IMR-90 (cell line): ENCODE measurements at regions not wholly inside any gene's neighbourhood (a gene's known extent, or its start where the extent isn't known, plus 50 kb on each side); places are given as distances from the start of the nearest gene placed in this dataset.

Experiments
- ATAC-seq: fragments of 200-7000 bp; cut with Tn5 transposase; 2 replicates; pipeline ENCODE4 v1.9.1; 2020; ENCODE audit warnings: low read depth, mild to moderate bottlenecking, moderate library complexity
- BruUV-seq: library from RNA; stranded (reverse); fragments of 400-500 nt; replicated peaks from 2 replicates; lab custom pipeline; 2021; lab: Mats Ljungman, UMichigan
- CTCF ChIA-PET: fragments of 300-600 bp; formaldehyde crosslinking; extraction: SDS; loops from one replicate; lab custom pipeline; 2021; ENCODE audit warnings: antibody characterized with exemption; lab: Yijun Ruan, JAX
- POLR2A ChIA-PET: fragments of 300-600 bp; sonication (Branson Sonifier 250); formaldehyde crosslinking; loops from one replicate; lab custom pipeline; 2022; ENCODE audit warnings: antibody characterized with exemption; ENCODE audit not compliant: unreplicated experiment; lab: Charles Lee
- DNase-seq: peaks from one replicate; pipeline ENCODE4 v3.0.0; 2013
- H2AFZ ChIP-seq: replicated peaks from 2 replicates; pipeline ENCODE3; 2013; ENCODE audit warnings: low read length, mild to moderate bottlenecking; ENCODE audit not compliant: poor library complexity
- H2AK5ac ChIP-seq: 2 replicates; pipeline ENCODE4 v1.6.1; 2013; ENCODE audit warnings: low read depth, low read length, inconsistent platforms
- H2AK9ac ChIP-seq: replicated peaks from 2 replicates; pipeline ENCODE3; 2013; ENCODE audit warnings: mild to moderate bottlenecking, low read depth, low read length, moderate library complexity; ENCODE audit not compliant: poor library complexity
- H2BK120ac ChIP-seq: 2 replicates; pipeline ENCODE4 v1.6.1; 2013; ENCODE audit warnings: low read depth, low read length, inconsistent platforms
- H2BK15ac ChIP-seq: 3 replicates; pipeline ENCODE4 v1.6.1; 2013; ENCODE audit warnings: low read depth, low read length, inconsistent platforms
- H2BK20ac ChIP-seq: 2 replicates; pipeline ENCODE4 v1.6.1; 2013; ENCODE audit warnings: low read depth, mild to moderate bottlenecking, inconsistent platforms, low read length, moderate library complexity
- H2BK5ac ChIP-seq: 2 replicates; pipeline ENCODE4 v1.6.1; 2013; ENCODE audit warnings: mild to moderate bottlenecking, low read depth, low read length, inconsistent platforms; ENCODE audit not compliant: poor library complexity, severe bottlenecking
- H3K14ac ChIP-seq: replicated peaks from 2 replicates; pipeline ENCODE4 v1.6.1; 2013; ENCODE audit warnings: low read depth, low read length, inconsistent platforms
- H3K18ac ChIP-seq: 2 replicates; pipeline ENCODE4 v1.6.1; 2013; ENCODE audit warnings: low read depth, low read length, control low read depth
- H3K23ac ChIP-seq: 2 replicates; pipeline ENCODE4 v1.6.1; 2013; ENCODE audit warnings: low read depth, low read length, inconsistent platforms
- H3K27ac ChIP-seq: 2 replicates; pipeline ENCODE4 v1.5.1; 2013; ENCODE audit warnings: mild to moderate bottlenecking, control low read depth, low read length; ENCODE audit not compliant: insufficient read depth
- H3K27me3 ChIP-seq: 2 replicates; pipeline ENCODE4 v1.6.1; 2013; ENCODE audit warnings: low read length; ENCODE audit not compliant: control insufficient read depth, insufficient read depth
- H3K36me3 ChIP-seq: 2 replicates; pipeline ENCODE4 v1.6.1; 2013; ENCODE audit warnings: low read length, mixed read lengths; ENCODE audit not compliant: control insufficient read depth, insufficient read depth
- H3K4ac ChIP-seq: 2 replicates; pipeline ENCODE4 v1.6.1; 2013; ENCODE audit warnings: low read depth, low read length, inconsistent platforms
- H3K4me1 ChIP-seq: 2 replicates; pipeline ENCODE4 v1.6.1; 2013; ENCODE audit warnings: low read length, mixed read lengths; ENCODE audit not compliant: control insufficient read depth, insufficient read depth
- H3K4me2 ChIP-seq: 2 replicates; pipeline ENCODE4 v1.6.1; 2013; ENCODE audit warnings: low read depth, mild to moderate bottlenecking, control low read depth, low read length, moderate library complexity
- H3K4me3 ChIP-seq: 2 replicates; pipeline ENCODE4 v1.5.1; 2013; ENCODE audit warnings: low read depth, mild to moderate bottlenecking, control low read depth, low read length, moderate library complexity; ENCODE audit not compliant: insufficient read depth
- H3K56ac ChIP-seq: 2 replicates; pipeline ENCODE4 v1.6.1; 2013; ENCODE audit warnings: low read length, inconsistent platforms; ENCODE audit not compliant: insufficient read depth; ENCODE audit errors: extremely low read depth
- H3K79me1 ChIP-seq, 2 experiments: 2 replicates each; pipeline ENCODE4 v1.6.1; 2013; ENCODE audit warnings: low read length in 2 of 2, inconsistent platforms in 1 of 2, low read depth in 1 of 2
- H3K9ac ChIP-seq: 2 replicates; pipeline ENCODE4 v1.6.1; 2013; ENCODE audit warnings: low read depth, low read length, control low read depth
- H3K9me1 ChIP-seq: 2 replicates; pipeline ENCODE4 v1.6.1; 2013; ENCODE audit warnings: low read length, inconsistent platforms; ENCODE audit not compliant: insufficient read depth
- H3K9me3 ChIP-seq: 2 replicates; pipeline ENCODE4 v1.6.1; 2013; ENCODE audit warnings: low read length; ENCODE audit not compliant: control insufficient read depth, insufficient read depth
- H4K20me1 ChIP-seq: 2 replicates; pipeline ENCODE4 v1.6.1; 2013; ENCODE audit warnings: low read length, inconsistent platforms; ENCODE audit not compliant: insufficient read depth
- H4K5ac ChIP-seq: 2 replicates; pipeline ENCODE4 v1.6.1; 2013; ENCODE audit warnings: mild to moderate bottlenecking, low read depth, low read length, control low read depth
- H4K8ac ChIP-seq, 2 experiments: 2 replicates each; pipeline ENCODE4 v1.6.1; 2013; ENCODE audit warnings: low read depth in 2 of 2, low read length in 2 of 2, control low read depth in 1 of 2, inconsistent platforms in 1 of 2
- H4K91ac ChIP-seq: 2 replicates; pipeline ENCODE4 v1.6.1; 2013; ENCODE audit warnings: low read depth, low read length, inconsistent platforms; ENCODE audit not compliant: insufficient read depth
- CHD1 ChIP-seq: IDR thresholded peaks from 2 replicates; pipeline ENCODE4 v1.6.1; 2012; ENCODE audit warnings: low read depth, low read length, improper control_type of control experiment
- MAFK ChIP-seq: IDR thresholded peaks from 2 replicates; pipeline ENCODE4 v1.6.1; 2012; ENCODE audit warnings: low read depth, low read length, improper control_type of control experiment
- RAD21 ChIP-seq: IDR thresholded peaks from 2 replicates; pipeline ENCODE4 v1.6.1; 2012; ENCODE audit warnings: low read length, improper control_type of control experiment
- RCOR1 ChIP-seq: IDR thresholded peaks from 2 replicates; pipeline ENCODE4 v1.6.1; 2012; ENCODE audit warnings: mild to moderate bottlenecking, low read length, improper control_type of control experiment; ENCODE audit not compliant: insufficient replicate concordance
- RFX5 ChIP-seq: IDR thresholded peaks from 2 replicates; pipeline ENCODE4 v1.8.0; 2012; ENCODE audit warnings: low read depth, mild to moderate bottlenecking, low read length, moderate library complexity
- SMC3 ChIP-seq: fragments of 150-350 bp; IDR thresholded peaks from 2 replicates; pipeline ENCODE4 v1.6.1; 2016; ENCODE audit warnings: low read depth, mild to moderate bottlenecking, antibody characterized with exemption, low read length, moderate library complexity
- WGBS, 2 experiments: methylation state at CpG; one replicate each; pipeline versions ENCODE4 v1.1.5 to v1.1.7; 2013; ENCODE audit warnings: missing lambda C conversion rate in 2 of 2; ENCODE audit not compliant: insufficient read length in 1 of 2; ENCODE audit errors: extremely low coverage in 2 of 2; 5-methylcytosine and 5-hydroxymethylcytosine counted together
- dilution Hi-C: fragments of 300-500 bp; cut with HindIII; formaldehyde crosslinking; loops from one replicate; pipeline ENCODE4 v1.14.3; 2018; ENCODE audit warnings: low sequenced_read_pairs; ENCODE audit not compliant: unreplicated experiment
- in situ Hi-C: fragments of 300-500 bp; cut with MboI; formaldehyde crosslinking; loops from 3 replicates; pipeline ENCODE4 v1.14.3; 2019; ENCODE audit warnings: low sequenced_read_pairs, inconsistent platforms, mixed read lengths
- intact Hi-C: fragments of 100-400 bp; cut with micrococcal nuclease; formaldehyde crosslinking; loops from 2 replicates; pipeline ENCODE4 v1.10.0; 2022
- TF ChIP-seq, protein P1 (sequence below): conservative IDR thresholded peaks from 2 replicates; pipeline ENCODE4 v1.5.1; 2012; ENCODE audit warnings: mild to moderate bottlenecking, low read depth, low read length, improper control_type of control experiment

DNA sequence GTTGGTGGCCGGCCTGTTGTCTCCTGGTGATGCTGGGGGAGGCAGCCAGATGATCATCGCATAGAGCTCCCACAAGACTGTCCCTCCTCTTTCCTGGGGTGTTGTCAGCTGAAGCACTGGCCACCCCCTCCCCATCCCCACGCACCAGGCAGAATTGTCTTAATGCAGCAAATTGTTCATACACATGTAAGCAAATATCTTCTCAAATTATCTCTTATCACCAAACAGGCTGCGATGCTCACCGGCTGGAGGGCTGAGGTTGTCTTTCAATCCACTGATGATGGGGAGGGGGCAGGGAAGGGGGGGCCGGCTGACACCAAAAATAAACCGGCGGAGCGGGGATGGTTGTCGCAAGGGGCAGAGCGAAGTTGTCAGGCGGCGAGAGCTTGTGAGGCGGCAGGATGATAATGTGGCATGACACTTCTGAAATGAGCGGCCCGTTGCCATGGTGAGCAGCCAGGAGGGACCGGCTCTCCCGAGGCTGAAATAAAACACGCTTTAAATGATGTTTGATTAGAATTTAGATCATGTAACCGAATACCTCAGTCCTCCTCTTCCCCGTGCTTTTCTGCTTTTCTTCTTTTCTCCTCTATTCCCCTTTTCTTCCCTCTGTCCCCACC lies 59.8 kb downstream of the MRM1 start:
- H3K9ac ChIP-seq, result no peak overlapping the region
- ChIA-PET POLR2A (no interaction called here), CTCF (no interaction called here)
- no peak for DNase-seq
- BruUV-seq, result no TSS peak
- in situ Hi-C loops, result no loop called here
- peaks cover 66% of the 10 kb centered on the region for H3K27me3 ChIP-seq
- no peak overlapping the region for H2AFZ ChIP-seq
- H3K27ac ChIP-seq, result no peak overlapping the region
- H3K4ac ChIP-seq, result no peak overlapping the region
- H3K18ac ChIP-seq, result no peak overlapping the region
- 3% methylated on average over 6 of the region's 21 CpGs; no CpG with 5 or more reads in 1 of the 2 experiments for WGBS, 2 experiments
- no peak overlapping the region for H3K4me3 ChIP-seq
- H3K79me1 ChIP-seq, result no peaks in the 10 kb centered on the region
- H3K23ac ChIP-seq, result no peak overlapping the region
- no peak overlapping the region for H2AK5ac ChIP-seq
- no peak overlapping the region for H4K91ac ChIP-seq
- H4K20me1 ChIP-seq, result no peaks in the 10 kb centered on the region; the same call in 1 of the 2 replicates
- H2BK20ac ChIP-seq, result no peak overlapping the region
- TF ChIP-seq RFX5 (no peak), CHD1 (no peak), MAFK (no peak), SMC3 (no peak), RAD21 (no peak), RCOR1 (no peak)
- TF ChIP-seq, protein P1, sequence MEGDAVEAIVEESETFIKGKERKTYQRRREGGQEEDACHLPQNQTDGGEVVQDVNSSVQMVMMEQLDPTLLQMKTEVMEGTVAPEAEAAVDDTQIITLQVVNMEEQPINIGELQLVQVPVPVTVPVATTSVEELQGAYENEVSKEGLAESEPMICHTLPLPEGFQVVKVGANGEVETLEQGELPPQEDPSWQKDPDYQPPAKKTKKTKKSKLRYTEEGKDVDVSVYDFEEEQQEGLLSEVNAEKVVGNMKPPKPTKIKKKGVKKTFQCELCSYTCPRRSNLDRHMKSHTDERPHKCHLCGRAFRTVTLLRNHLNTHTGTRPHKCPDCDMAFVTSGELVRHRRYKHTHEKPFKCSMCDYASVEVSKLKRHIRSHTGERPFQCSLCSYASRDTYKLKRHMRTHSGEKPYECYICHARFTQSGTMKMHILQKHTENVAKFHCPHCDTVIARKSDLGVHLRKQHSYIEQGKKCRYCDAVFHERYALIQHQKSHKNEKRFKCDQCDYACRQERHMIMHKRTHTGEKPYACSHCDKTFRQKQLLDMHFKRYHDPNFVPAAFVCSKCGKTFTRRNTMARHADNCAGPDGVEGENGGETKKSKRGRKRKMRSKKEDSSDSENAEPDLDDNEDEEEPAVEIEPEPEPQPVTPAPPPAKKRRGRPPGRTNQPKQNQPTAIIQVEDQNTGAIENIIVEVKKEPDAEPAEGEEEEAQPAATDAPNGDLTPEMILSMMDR, result no peak
- no peak for ATAC-seq
- H3K4me2 ChIP-seq, result no peak overlapping the region
- H3K4me1 ChIP-seq, result no peaks in the 10 kb centered on the region
- H2BK120ac ChIP-seq, result no peak overlapping the region
- no peak overlapping the region for H4K5ac ChIP-seq
- H3K9me3 ChIP-seq, result no peaks in the 10 kb centered on the region
- intact Hi-C loops, result no loop called here
- dilution Hi-C loops, result no loop called here
- H2BK5ac ChIP-seq, result no peak overlapping the region
- no peak overlapping the region for H4K8ac ChIP-seq
- H2AK9ac ChIP-seq, result no peak overlapping the region
- no peak overlapping the region for H3K14ac ChIP-seq
- peaks cover 3% of the 10 kb centered on the region; the same call in 1 of the 2 replicates for H3K9me1 ChIP-seq
- H3K56ac ChIP-seq, result no peak overlapping the region
- H2BK15ac ChIP-seq, result no peak overlapping the region
- no peaks in the 10 kb centered on the region for H3K36me3 ChIP-seq
